DMS53 (cell line): ENCODE measurements at regions not wholly inside any gene's neighbourhood (a gene's known extent, or its start where the extent isn't known, plus 50 kb on each side); places are given as distances from the start of the nearest gene placed in this dataset.
"Not testable (repeated sequence)": the region's sequence is repeated elsewhere in the genome, so short reads cannot be mapped to it uniquely, and the experiment has no call there.

Source experiments
- DNase-seq: peaks from one replicate; lab custom pipeline; 2025; lab: John Stamatoyannopoulos, UW

DNA sequence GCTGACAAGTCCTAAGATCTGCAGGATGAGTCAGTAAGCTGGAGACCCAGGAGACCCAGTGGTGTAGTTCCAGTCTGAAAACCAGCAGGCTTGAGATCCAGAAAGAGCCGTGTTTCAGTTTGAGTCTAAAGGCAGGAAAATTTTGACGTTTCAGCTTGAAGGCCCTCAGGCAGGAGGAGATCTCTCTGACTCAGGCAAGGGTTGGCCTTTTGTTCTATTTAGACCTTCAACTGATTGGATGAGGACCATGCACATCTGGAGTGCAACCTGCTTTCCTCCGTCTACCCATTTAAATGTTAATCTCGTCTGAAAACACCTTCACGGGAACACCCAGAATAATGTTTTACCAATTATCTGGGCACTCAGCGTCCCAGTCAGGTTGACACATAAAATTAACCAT is 69.5 kb downstream of the NPIPA7 start:
- DNase-seq = not testable (repeated sequence)

DNA sequence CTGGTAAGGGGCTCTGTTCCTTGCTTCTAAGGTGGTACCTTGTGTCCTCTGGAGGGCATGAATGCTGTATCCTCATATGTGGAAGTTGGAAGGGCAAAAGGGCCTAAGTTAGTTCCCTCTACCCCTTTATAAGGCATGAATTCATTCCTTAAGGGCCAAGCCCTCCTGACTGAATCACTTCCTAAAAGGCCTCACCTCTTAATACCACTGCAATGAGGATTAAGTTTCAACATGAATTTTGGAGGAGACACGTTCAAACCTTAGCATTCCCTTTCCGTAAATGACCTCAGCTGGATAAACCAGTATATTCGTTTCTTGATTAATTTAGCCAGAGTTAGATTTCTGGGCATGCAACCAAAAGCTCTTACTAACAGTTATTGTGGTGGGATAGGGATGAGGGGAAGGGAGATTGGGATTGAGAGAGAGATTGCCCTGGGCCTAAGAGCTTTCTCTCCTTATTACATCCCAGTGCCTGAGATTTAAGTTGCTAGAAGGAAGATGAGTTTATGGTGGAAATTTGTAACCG is 70.8 kb downstream of the NPIPA7 start:
- not testable (repeated sequence) for DNase-seq

DNA sequence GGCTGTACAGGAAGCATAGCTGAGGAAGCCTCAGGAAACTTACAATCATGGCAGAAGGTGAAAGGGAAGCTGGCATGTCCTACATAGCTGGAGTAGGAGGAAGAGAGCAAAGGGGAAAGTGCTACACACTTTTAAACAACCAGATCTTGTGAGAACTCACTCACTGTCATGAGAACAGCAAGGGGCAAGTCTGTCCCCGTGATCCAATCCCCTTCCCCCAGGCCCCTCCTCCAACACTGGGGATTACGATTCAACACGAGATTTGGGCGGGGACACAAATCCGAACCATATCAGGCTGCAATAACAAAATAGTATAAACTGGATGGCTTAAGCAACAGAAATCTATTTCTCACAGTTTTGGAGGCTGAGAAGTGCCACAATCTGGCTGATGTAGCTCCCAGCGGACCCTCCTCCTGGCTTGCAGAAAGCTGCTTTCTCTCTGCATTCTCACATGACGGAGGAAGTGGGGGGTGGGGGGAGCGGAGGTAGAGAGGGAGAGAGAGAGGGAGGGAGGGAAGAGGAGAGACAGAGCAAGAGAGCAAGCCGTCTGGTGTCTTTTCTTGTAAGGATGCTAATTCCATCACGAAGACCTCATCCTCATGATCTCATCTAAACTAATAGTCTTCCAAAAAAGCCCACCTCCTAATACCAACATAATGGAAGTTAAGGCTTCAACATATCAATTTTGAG is 72.9 kb downstream of the NPIPA7 start:
- not testable (repeated sequence) for DNase-seq

DNA sequence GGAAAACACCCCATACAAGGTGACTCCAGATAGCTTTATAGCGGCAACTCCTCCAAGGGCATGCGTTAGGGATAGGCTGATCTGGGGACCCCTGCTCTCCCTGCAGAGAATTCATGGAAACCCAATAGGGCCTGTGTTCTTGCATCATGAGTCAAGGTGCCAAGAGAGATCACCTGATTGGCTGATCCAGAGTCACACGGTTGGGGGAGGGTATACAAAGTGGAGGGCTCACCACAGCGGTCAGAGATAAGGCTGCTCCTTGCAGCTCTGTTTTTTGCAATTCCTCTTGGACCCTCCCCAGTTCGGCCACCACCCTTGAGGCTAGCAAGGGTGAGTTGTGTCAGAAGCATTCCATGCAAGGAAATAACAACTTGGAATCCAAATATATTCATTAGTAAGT is 79.6 kb downstream of the NPIPA7 start:
- not testable (repeated sequence) for DNase-seq

DNA sequence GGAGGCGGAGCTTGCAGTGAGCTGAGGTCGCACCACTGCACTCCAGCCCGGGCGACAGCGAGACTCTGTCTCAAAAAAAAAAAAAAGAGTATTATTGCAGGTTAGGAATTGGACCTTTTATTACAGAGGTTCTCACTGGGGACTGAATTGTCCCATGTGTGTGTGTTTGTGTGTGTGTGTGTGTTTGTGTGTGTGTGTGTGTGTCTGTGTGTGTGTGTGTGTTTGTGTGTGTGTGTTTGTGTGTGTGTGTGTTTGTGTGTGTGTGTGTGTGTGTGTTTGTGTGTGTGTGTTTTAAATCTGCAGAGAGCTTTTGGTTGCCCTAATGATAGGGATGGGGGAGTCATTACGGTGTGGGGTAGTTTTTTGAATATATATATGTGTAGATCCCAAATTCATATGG is 84.9 kb downstream of the NPIPA7 start:
- DNase-seq = not testable (repeated sequence)

DNA sequence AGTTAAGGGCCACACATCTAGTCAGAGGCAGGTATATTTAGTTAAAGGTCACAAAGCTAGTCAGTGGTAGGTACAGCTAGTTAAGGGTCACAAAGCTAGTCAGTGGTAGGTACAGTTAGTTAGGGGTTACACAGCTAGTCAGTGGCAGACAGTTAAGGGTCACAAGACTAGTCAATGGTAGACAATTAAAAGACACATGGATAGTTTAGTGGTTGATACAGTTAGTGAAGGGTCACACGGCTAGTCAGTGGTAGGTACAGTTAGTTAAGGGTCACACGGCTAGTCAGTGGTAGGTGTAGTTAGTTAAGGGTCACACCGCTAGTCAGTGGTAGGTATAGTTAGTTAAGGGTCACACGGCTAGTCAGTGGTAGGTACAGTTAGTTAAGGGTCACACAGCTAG is 110.0 kb downstream of the NPIPA7 start:
- DNase-seq = not testable (repeated sequence)

DNA sequence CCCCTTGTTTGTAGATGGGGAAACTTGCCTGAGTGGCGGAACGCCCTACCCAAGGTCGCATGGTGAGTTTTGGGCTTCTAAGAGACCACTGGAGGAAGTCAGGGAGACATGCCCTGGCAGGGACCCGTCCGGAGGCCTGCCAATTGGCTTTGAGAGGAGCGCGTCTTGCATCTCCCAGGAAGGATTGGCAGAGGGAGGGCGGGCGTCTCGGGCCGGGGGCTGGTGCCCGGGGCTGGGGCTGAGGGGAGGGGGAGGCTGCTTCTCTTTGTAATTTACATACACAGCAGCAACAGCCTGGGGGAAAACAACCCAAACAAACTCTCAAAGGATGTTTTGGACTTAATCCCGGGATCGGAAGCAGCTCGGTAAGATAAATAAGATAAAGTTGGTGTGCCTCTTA is 110.5 kb downstream of the NPIPA7 start:
- not testable (repeated sequence) for DNase-seq

DNA sequence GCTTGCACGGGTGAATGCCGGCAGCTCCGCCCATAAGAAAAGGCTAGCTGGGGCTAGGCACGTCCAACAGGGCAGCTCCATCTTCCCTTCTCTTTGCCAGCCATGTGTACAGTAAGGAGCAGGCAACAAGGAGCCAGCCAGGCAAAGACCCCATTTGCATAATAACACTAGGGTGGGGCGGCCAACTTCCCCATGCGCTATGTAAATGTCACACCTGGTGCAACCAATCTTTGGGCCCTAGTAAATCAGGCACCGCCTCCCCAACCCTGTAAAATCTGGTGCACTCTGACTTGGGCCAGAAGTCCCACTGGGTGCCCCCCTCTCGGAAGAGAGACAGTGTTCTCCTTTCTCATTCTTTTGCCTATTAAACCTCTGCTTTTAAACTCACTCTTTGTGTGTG is 115.2 kb downstream of the NPIPA7 start:
- DNase-seq = not testable (repeated sequence)

DNA sequence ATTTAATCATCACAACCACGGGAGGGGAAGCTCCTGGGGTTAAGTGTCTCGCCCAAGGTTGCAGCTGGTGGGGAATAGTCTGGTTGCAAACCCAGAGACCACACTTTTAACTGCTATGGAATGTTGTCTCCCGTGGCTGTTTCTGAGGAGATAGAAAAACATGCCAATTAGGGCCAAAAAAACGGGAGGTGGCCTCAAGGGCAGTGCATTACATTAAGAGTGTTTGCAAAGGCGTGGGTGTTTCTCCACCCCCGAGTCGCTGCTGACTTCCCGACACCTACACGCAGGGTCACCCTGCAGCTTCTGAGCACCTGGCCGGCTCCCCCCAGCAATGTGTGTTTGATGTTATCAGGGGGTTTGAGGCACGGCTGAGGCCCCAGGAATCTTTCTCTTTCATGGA is 116.1 kb downstream of the NPIPA7 start:
- not testable (repeated sequence) for DNase-seq

DNA sequence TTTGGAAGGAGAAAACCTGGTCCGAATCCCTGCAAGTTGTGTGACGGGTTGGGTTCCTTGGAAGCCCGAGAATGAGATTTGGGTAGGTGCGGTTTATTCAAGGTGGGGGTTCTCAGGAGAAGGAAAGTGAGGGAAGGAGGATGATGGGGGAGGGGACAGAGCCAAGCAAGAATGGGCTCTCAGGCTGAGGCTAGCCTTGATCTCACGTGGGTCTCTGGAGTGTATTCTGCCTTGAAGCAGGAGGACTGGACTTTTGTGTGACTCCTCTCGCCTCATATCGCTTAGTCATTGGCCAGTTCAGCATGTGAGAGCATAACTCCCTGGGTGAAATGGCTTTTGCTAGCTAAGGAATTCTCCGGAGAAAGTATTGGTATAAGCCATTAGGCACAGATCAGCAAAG is 120.9 kb downstream of the NPIPA7 start:
- DNase-seq = not testable (repeated sequence)

DNA sequence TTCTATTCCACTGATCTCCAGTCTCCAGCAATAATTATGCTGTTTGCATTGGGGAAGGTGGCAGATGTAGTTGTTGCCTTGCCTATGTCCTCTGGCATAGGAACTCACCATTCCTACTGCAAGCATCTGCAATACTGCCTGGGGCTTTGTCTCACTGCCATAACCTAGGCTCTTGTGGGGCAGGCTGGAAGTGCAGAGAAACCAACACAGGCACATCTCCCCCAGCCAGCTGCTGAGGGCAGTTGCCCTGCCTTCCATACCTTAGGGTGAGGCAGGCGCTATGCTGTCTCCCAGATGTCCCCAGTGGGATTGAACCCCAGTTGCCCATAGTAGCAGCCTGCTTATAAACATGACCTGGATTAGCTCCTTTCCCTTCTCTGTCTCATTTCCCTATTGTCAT is 128.1 kb downstream of the NPIPA7 start:
- DNase-seq = not testable (repeated sequence)

DNA sequence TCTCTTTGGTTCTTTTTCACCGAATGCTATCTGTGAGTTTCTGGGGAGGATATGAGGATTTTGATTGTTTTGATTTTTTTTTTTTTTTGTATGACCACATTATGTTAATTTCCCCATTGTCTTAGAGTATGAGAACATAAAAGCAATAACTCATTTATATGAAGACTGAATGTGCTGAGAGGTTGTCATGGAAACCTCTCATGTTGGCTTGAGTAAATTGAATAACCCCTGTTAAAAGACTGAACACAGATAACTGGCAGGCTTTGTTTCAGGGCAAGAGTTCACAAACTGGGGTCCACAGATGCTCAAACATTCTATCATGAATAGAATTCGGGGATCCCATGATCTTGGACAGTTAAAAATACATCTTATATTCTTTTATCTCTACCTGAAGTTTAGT is 129.4 kb downstream of the NPIPA7 start:
- not testable (repeated sequence) for DNase-seq

DNA sequence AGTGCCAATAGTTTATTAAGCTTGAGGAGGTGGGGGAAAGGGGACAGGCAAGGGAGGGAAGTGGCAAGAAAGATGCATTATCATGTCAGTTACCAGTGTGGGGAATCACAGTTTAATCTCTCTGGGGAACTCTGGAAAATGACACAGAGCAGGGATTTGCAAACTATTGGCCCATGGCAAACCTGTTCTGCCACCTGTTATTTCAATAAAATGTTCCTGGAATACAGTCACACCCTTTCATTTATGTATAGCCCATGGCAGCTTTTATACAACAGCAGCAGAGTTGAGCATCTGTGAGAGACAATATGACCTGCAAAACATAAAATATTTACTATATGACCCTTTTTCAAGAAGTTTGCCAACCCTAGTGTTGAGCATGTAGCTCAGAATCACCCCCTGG is 140.5 kb downstream of the NPIPA7 start:
- not testable (repeated sequence) for DNase-seq

DNA sequence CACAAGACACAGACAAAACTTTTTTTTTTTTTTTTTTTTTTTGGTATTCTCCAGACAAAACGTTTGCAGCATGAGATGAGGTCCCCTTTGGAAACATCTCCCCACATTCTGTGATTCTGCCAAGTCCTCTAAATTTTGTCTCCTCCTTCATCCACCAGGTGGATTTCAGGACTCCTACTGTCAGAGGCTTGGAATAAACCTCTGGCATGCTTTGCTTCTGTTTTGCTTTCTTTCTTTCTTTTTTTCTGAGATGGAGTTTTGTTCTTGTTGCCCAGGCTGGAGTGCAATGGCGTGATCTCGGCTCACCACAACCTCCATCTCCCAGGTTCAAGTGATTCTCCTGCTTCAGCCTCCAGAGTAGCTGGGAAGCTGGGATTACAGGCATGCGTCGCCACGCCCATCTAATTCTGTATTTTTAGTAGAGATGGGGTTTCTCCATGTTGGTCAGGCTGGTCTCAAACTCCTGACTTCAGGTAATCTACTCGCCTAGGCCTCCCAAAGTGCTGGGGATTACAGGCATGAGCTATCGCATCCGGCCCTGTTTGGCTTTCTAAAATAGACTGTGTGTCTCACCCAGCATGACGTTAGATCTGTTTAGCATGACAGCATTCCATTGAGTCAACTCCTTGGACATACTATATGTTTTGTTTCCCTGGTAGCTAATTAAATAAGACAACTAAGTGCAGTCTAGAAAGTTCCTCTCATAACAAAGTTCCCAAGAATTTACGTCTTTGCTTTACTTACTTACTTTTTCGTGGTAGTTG is 142.5 kb downstream of the NPIPA7 start:
- DNase-seq = not testable (repeated sequence)

DNA sequence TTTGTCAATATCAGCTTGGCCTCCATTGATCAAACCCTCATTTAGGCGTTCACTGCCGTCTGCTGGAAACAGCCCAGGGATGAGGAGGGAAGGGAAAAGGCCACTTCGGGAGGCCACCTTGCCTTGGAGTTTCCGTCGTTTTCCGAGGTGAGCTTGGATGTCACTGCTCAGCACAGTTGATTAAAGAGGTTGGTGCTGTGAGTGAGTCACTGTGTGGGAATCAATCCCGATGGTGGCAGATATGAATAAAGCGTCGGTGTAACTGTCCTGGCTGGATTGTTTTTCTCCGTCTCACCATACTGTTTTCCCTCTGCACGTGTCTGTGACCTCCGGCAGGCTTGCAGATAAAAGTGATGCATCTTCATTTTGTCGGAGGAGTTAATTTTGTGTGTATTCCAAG is 148.1 kb downstream of the NPIPA7 start:
- DNase-seq = not testable (repeated sequence)

DNA sequence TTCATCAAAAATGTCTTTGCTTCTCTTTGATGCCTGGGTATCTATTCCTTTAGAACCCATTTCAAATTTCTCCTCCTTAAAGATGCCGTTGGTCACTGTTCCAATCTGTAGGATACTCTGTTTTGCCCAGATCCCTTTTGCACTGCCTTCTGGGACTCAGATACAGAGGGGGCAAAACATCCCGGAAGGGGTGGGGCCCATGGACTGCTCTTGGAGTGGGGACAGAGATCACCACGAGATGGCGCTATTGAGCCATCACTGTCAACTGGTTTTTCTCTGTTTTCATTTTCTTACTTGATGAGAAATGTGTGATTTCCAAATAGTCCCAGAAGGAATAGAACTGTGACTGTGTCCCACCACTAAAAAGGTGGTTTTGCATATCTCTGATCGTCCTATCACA is 151.8 kb downstream of the NPIPA7 start:
- not testable (repeated sequence) for DNase-seq

DNA sequence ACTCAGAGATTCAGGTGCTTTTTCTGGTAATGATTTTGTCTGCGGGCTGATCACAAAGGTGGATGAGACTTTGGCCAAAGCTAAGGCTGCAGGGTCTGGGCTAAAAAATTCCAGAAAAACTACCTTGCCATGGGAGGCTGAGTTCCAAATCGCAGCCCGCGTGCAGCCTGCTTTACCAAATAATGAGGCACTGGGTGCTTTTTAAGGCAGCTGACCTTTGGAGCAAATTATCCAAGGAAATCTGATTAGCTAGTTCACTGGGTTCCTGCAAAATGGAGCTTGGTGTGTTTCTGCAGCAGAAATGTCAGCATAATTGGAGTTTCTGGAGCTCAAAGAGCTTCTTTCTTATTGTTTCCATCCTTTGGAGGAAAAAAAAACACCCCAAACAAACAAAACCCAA is 156.6 kb downstream of the NPIPA7 start:
- DNase-seq = not testable (repeated sequence)

DNA sequence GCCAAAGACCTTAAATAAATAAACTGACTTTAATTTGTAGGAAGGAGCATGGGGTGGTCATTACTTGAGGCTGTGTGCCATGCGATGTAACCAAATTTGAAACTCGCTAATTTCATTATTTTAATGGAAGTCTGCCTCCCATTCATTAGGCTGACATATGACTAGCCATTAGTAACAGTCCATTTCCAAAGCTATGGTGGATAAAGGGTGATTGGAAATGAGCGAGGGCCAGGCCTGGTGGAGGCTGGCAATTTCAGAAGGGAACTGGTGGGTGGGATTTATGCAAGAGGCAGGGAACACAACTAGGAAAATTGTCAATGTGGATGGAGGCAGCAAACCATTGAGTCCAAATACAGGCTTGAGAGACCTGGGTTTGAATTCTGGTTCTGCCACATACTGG is 157.2 kb downstream of the NPIPA7 start:
- DNase-seq = not testable (repeated sequence)

DNA sequence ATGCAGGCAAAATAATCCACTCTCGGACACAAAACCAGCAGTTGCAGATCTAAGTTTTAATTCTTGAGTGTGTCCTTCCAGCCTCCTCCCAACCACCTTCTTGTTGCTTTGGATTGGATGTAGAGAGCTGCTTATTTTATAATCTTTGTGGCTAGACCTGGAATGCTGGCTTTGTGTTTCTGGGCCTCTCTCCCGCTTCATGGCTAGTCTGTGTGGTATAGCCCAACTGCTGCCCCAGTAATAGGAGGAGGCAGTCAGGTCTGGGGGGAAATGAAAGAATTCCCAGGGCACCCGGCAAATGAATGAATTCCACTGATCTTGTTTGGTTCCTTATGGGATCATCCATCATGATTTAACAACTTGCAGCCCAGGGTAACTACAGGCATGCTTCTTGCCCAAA is 170.8 kb downstream of the NPIPA7 start:
- not testable (repeated sequence) for DNase-seq

DNA sequence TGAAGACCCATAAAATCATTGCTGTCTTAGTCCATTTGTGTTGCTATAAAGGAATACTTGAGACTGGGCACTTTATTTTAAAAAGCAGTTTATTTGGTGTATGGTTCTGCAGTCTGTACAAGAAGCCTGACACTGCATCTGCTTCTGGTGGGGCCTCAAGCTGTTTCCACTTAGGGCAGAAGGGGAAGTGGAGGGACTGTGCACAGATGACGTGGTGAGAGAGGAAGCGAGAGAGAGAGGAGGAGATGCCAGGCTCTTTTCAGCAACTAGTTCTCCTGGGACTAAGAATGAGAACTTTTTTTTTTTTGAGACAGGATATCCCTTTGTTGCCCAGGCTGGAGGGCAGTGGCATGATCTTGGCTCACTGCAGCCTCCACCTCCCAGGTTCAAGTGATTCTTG is 171.9 kb downstream of the NPIPA7 start:
- not testable (repeated sequence) for DNase-seq

DNA sequence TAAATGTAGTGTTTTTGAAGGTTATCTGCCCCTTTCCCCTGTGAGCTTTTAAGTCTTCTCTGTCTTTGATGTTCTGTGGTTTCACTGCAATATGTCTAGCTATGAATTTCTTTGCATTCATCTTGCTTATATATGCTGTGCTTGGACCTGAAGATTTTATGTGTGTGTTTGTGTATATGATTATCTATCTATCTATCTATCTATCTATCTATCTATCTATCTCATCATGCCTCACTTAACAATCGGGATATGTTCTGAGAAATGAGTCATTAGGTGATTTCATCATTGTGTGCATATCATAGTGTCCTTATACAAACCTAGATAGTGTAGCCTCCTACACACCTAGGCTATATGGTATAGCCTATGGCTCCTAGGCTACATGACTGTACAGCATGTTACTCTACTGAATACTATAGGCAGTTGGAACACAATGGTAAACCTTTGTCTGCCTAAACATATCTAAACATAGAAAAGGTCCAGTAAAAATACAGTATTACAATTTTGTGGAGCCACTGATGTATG is 173.9 kb downstream of the NPIPA7 start:
- DNase-seq = not testable (repeated sequence)

DNA sequence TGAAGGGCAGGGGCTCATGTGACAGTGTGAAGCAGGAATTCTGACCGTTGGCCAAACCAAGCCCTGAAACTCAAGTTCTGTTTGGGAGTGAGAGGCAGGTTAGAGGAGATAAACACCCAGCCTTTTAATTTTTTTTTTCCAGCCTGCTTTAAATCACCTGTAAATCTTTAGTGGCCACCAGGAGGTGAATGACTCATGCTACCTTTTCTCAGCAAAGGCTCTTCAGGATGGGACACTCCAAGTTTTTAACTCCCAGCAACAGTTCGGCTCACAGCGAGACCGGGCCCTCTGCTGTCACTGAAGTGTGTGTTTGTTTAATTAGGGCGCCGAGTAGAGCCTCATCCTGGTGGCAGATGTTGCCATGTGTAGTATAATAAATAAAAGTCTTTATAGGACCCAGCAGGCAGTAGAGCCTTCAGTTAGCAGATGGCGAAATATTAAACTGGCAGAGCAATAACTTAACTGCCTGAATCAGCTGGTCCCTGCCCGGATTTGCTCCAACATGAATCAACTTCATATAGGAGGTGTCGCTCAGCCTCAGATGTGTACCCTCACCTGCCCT is 180.3 kb downstream of the NPIPA7 start:
- DNase-seq = not testable (repeated sequence)

DNA sequence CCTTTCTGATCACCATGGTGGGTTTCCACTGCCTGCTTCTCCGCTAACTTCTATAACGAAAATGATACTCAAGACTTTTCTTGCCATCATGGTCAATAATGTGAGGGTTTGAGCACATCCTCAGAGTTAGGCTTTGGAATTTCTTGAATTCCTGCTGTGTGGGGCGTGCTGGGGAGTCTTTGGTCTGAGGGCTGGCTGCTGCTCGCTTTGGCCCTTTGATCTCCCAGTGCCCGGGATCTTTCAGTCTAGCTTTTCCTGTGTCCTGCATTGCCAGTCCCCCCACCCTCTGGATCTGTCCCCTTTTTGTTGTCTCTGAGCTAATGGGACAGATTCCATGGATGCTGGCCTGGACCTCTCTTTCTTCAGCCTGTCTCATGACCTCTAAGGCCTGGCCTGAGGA is 182.6 kb downstream of the NPIPA7 start:
- DNase-seq = not testable (repeated sequence)
